K562 (cell line): ENCODE measurements at regions not wholly inside any gene's neighbourhood (a gene's known extent, or its start where the extent isn't known, plus 50 kb on each side); places are given as distances from the start of the nearest gene placed in this dataset.

ENCODE experiments used
- ATAC-seq: fragments of 200-7000 bp; cut with Tn5 transposase; 3 replicates; pipeline ENCODE4 v1.9.1; 2020; ENCODE audit warnings: moderate library complexity
- BruUV-seq: library from RNA; stranded (reverse); fragments of 400-500 nt; replicated peaks from 2 replicates; lab custom pipeline; 2021; lab: Mats Ljungman, UMichigan
- CTCF ChIA-PET: fragments of 300-600 bp; formaldehyde crosslinking; extraction: SDS; loops from one replicate; lab custom pipeline; 2021; ENCODE audit warnings: low intra/inter-chr PET ratio; lab: Yijun Ruan, JAX
- POLR2A ChIA-PET: fragments of 300-600, 350-650 bp; sonication (Branson Sonifier 250); formaldehyde crosslinking; extraction: SDS; loops from one replicate; lab custom pipeline; 2021; ENCODE audit warnings: antibody characterized with exemption, inconsistent platforms; lab: Yijun Ruan, JAX
- DNase-seq, 4 experiments: peaks; one replicate each; pipeline versions ENCODE4 v3.0.0 to v3.0.0-alpha.2; 2011 to 2018; ENCODE audit warnings: low spot score in 3 of 4, mixed read lengths in 3 of 4; ENCODE audit errors: extremely low read depth in 1 of 4
- FAIRE-seq: peaks from 2 replicates; lab custom pipeline; 2011; peaks lifted over from hg19 to GRCh38; lab: Jason Lieb, UNC
- H2AFZ ChIP-seq: 2 replicates; pipeline ENCODE4 v1.6.0; 2011; ENCODE audit warnings: low read depth, low read length, control low read depth, inconsistent platforms
- H3K27ac ChIP-seq: fragments of 200-600 bp; 3 replicates; pipeline ENCODE4 v1.8.0; 2011; ENCODE audit warnings: low read depth, mild to moderate bottlenecking, control low read depth, inconsistent platforms, low read length, moderate library complexity, mixed read lengths; ENCODE audit errors: extremely low read depth
- H3K27me3 ChIP-seq, 2 experiments: fragments of 300-600 bp in 1 of 2; 2 replicates in 1 of 2; 3 replicates in 1 of 2; pipeline versions ENCODE4 v1.6.0 to v1.8.0; 2011; ENCODE audit warnings: inconsistent platforms in 2 of 2, low read length in 2 of 2, mild to moderate bottlenecking in 1 of 2, mixed read lengths in 1 of 2, moderate library complexity in 1 of 2; ENCODE audit not compliant: control insufficient read depth in 2 of 2, insufficient read depth in 2 of 2
- H3K36me3 ChIP-seq: fragments of 300-600 bp; 3 replicates; pipeline ENCODE4 v1.8.0; 2011; ENCODE audit warnings: mild to moderate bottlenecking, low read length, inconsistent platforms; ENCODE audit not compliant: control insufficient read depth, insufficient read depth
- H3K4me1 ChIP-seq, 2 experiments: fragments of 200-600 bp in 1 of 2; replicated peaks in 1 of 2; 2 replicates in 1 of 2; 3 replicates in 1 of 2; pipeline versions ENCODE4 v1.5.1 to v1.8.0; 2011; ENCODE audit warnings: inconsistent platforms in 2 of 2, low read length in 2 of 2, mild to moderate bottlenecking in 1 of 2, mixed read lengths in 1 of 2, moderate library complexity in 1 of 2; ENCODE audit not compliant: control insufficient read depth in 2 of 2, insufficient read depth in 2 of 2
- H3K4me2 ChIP-seq: 2 replicates; pipeline ENCODE4 v1.6.1; 2011; ENCODE audit warnings: low read length, control low read depth, inconsistent platforms, mixed read lengths; ENCODE audit not compliant: insufficient read depth
- H3K4me3 ChIP-seq: fragments of 200-600 bp; sonication (generic), shearing (Covaris generic); 2 replicates; pipeline ENCODE4 v1.5.1; 2016; ENCODE audit warnings: control low read depth, inconsistent platforms
- H3K79me2 ChIP-seq: fragments of 200-600 bp; 3 replicates; pipeline ENCODE4 v1.8.0; 2011; ENCODE audit warnings: low read length, inconsistent platforms; ENCODE audit not compliant: control insufficient read depth, insufficient read depth
- H3K9ac ChIP-seq, 2 experiments: 2 replicates each; pipeline versions ENCODE4 v1.6.0 to v1.6.1; 2011; ENCODE audit warnings: low read depth in 2 of 2, low read length in 2 of 2, control low read depth in 1 of 2, inconsistent platforms in 1 of 2, mild to moderate bottlenecking in 1 of 2, mixed read lengths in 1 of 2; ENCODE audit not compliant: insufficient read depth in 1 of 2
- H3K9me1 ChIP-seq: one replicate; pipeline ENCODE4 v1.6.0; 2011; ENCODE audit warnings: inconsistent platforms, mild to moderate bottlenecking, low read length, moderate library complexity; ENCODE audit not compliant: control insufficient read depth, insufficient read depth
- H3K9me3 ChIP-seq: replicated peaks from 2 replicates; pipeline ENCODE4 v1.5.1; 2011; ENCODE audit warnings: low read depth, low read length, inconsistent platforms; ENCODE audit not compliant: control insufficient read depth, insufficient read depth
- H4K20me1 ChIP-seq: replicated peaks from 2 replicates; pipeline ENCODE4 v1.6.1; 2011; ENCODE audit warnings: low read length, inconsistent platforms, mixed read lengths; ENCODE audit not compliant: control insufficient read depth, insufficient read depth
- BCL6 ChIP-seq: fragments of 250-450 bp; sonication (Bioruptor Pico); IDR thresholded peaks from 2 replicates; pipeline ENCODE4 v1.4.0; 2020
- GATAD2B ChIP-seq: fragments of 450-650 bp; IDR thresholded peaks from 2 replicates; pipeline ENCODE4 v1.6.1; 2017; ENCODE audit warnings: mild to moderate bottlenecking, borderline replicate concordance
- HNRNPH1 ChIP-seq: fragments of 200-400 bp; formaldehyde crosslinking; optimal IDR thresholded peaks from 2 replicates; pipeline ENCODE3; 2017; ENCODE audit warnings: low read depth, mild to moderate bottlenecking, low read length, moderate library complexity
- KAT2B ChIP-seq: IDR thresholded peaks from one replicate; pipeline ENCODE4 v1.6.1; 2012; ENCODE audit warnings: low read depth, mild to moderate bottlenecking, control low read depth, inconsistent platforms, low read length, moderate library complexity
- NFE2L1 ChIP-seq: fragments of 450-650 bp; IDR thresholded peaks from 2 replicates; pipeline ENCODE4 v1.6.1; 2016; ENCODE audit warnings: missing genetic modification characterization, low read depth, mild to moderate bottlenecking, missing compliant biosample characterization, moderate library complexity, borderline replicate concordance
- RHOXF2B ChIP-seq: fragments of 250-450 bp; sonication (Bioruptor Pico); conservative IDR thresholded peaks from 2 replicates; pipeline ENCODE4 v1.5.1; 2021
- RNF2 ChIP-seq: sonication (generic); IDR thresholded peaks from 2 replicates; pipeline ENCODE4 v1.6.1; 2016
- ZC3H11A ChIP-seq: IDR thresholded peaks from 2 replicates; pipeline ENCODE4 v1.6.1; 2012; ENCODE audit warnings: low read depth, low read length, improper control_type of control experiment
- WGBS: fragments of 100-300 bp; shearing (Covaris generic); methylation state at CpG from one replicate; pipeline ENCODE4 v1.1.6; 2016; ENCODE audit warnings: low coverage, mixed read lengths; ENCODE audit not compliant: insufficient coverage; ENCODE audit errors: missing lambda C conversion rate; 5-methylcytosine and 5-hydroxymethylcytosine counted together
- in situ Hi-C: fragments of 300-500 bp; cut with MboI; formaldehyde crosslinking; loops from 4 replicates; pipeline ENCODE4 v1.15.0; 2018; ENCODE audit warnings: inconsistent platforms, mixed read lengths
- intact Hi-C: fragments of 100-400 bp; cut with micrococcal nuclease; formaldehyde crosslinking; loops from 2 replicates; pipeline ENCODE4 v1.14.2; 2022
- TF ChIP-seq, protein P1 (sequence below): fragments of 250-450 bp; sonication (Bioruptor Pico); IDR thresholded peaks from 2 replicates; pipeline ENCODE4 v1.4.0; 2020; ENCODE audit warnings: mild to moderate bottlenecking, moderate library complexity
- TF ChIP-seq, protein P2 (sequence below): fragments of 450-650 bp; IDR thresholded peaks from 2 replicates; pipeline ENCODE4 v1.6.1; 2016; ENCODE audit warnings: antibody characterized with exemption
- TF ChIP-seq, protein P3 (sequence below), 2 experiments: fragments of 450-650 bp; conservative IDR thresholded peaks; 2 replicates each; pipeline ENCODE4 v1.6.1; 2017; ENCODE audit warnings: mild to moderate bottlenecking in 2 of 2, moderate library complexity in 2 of 2

DNA sequence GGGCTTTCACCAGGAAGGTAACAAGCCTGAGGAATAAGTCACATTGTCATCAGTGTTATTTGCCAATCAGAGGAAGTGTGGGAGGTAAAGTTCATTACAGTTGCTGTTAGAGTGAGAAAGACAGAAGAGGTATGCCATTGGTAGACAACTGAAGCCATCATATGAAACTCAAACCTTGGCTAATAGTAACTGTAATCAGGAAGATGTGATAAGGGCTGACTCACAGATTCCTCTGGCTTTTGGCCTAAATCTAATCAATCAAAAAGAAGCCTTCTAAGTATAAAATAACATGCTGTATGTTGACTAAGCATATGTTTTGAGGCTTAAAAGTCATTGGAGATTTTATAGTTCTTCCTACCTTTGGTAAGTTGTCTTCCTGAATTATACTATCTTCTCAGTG lies 242.8 kb downstream of the PCDH7 start (continued):
- TF ChIP-seq, protein P1, sequence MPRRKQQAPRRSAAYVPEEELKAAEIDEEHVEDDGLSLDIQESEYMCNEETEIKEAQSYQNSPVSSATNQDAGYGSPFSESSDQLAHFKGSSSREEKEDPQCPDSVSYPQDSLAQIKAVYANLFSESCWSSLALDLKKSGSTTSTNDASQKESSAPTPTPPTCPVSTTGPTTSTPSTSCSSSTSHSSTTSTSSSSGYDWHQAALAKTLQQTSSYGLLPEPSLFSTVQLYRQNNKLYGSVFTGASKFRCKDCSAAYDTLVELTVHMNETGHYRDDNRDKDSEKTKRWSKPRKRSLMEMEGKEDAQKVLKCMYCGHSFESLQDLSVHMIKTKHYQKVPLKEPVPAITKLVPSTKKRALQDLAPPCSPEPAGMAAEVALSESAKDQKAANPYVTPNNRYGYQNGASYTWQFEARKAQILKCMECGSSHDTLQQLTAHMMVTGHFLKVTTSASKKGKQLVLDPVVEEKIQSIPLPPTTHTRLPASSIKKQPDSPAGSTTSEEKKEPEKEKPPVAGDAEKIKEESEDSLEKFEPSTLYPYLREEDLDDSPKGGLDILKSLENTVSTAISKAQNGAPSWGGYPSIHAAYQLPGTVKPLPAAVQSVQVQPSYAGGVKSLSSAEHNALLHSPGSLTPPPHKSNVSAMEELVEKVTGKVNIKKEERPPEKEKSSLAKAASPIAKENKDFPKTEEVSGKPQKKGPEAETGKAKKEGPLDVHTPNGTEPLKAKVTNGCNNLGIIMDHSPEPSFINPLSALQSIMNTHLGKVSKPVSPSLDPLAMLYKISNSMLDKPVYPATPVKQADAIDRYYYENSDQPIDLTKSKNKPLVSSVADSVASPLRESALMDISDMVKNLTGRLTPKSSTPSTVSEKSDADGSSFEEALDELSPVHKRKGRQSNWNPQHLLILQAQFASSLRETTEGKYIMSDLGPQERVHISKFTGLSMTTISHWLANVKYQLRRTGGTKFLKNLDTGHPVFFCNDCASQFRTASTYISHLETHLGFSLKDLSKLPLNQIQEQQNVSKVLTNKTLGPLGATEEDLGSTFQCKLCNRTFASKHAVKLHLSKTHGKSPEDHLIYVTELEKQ (CRISPR knock-in tag): no peak

DNA sequence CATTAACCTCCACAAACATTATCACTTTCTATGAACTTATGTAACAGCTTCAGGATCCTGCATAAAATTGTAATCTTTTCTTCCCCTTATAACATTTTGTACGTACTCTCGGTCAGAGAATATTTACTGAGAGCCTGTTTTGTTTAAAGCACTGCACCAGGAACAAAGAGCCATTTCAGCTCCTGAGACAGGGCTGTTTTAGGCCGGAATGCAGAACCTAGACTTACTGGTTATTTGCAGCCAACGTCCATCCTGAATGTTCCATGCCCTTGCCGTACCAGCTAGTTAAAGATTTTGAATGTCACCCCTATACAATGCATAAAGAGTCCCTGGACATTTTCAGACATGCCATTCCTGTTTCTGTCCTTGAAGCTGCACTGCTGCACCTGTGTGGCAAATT lies 248.8 kb downstream of the PCDH7 start:
- no peak overlapping the region for H3K9ac ChIP-seq
- WGBS: 0% methylated on average over 5 of the region's 5 CpGs
- FAIRE-seq (no peak), ATAC-seq (no peak), DNase-seq (no peak)
- no peaks in the 10 kb centered on the region for H3K4me1 ChIP-seq
- TF ChIP-seq KAT2B (no peak), GATAD2B (no peak), RHOXF2B (CRISPR knock-in tag) (no peak), BCL6 (CRISPR knock-in tag) (no peak), ZC3H11A (no peak), NFE2L1 (tag) (no peak), RNF2 (no peak), HNRNPH1 (no peak)
- TF ChIP-seq, protein P2, sequence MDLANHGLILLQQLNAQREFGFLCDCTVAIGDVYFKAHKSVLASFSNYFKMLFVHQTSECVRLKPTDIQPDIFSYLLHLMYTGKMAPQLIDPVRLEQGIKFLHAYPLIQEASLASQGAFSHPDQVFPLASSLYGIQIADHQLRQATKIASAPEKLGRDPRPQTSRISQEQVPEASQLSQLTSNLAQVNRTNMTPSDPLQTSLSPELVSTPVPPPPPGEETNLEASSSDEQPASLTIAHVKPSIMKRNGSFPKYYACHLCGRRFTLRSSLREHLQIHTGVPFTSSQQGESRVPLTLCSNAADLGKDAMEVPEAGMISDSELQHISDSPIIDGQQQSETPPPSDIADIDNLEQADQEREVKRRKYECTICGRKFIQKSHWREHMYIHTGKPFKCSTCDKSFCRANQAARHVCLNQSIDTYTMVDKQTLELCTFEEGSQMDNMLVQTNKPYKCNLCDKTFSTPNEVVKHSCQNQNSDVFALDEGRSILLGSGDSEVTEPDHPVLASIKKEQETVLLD: no peak
- TF ChIP-seq, protein P3, sequence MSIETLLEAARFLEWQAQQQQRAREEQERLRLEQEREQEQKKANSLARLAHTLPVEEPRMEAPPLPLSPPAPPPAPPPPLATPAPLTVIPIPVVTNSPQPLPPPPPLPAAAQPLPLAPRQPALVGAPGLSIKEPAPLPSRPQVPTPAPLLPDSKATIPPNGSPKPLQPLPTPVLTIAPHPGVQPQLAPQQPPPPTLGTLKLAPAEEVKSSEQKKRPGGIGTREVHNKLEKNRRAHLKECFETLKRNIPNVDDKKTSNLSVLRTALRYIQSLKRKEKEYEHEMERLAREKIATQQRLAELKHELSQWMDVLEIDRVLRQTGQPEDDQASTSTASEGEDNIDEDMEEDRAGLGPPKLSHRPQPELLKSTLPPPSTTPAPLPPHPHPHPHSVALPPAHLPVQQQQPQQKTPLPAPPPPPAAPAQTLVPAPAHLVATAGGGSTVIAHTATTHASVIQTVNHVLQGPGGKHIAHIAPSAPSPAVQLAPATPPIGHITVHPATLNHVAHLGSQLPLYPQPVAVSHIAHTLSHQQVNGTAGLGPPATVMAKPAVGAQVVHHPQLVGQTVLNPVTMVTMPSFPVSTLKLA (conservative IDR thresholded peaks at IDR 0.05): no peak
- no peaks in the 10 kb centered on the region for H3K27me3 ChIP-seq
- no peak overlapping the region for H3K4me3 ChIP-seq
- ChIA-PET CTCF (interaction anchor here (0.5 kb wide), 1 partner anchor 228 kb away, joined by 3 read pairs; no protein-coding TSS in a partner anchor), POLR2A (no interaction called here)
- H3K9me3 ChIP-seq: no peaks in the 10 kb centered on the region
- no TSS peak for BruUV-seq
- intact Hi-C loops: no loop called here
- in situ Hi-C loops: no loop called here
- no peaks in the 10 kb centered on the region for H3K79me2 ChIP-seq
- no peaks in the 10 kb centered on the region for H3K36me3 ChIP-seq
- no peaks in the 10 kb centered on the region for H4K20me1 ChIP-seq
- no peak overlapping the region for H3K27ac ChIP-seq
- no peak overlapping the region for H3K4me2 ChIP-seq
- H3K9me1 ChIP-seq: no peaks in the 10 kb centered on the region
- H2AFZ ChIP-seq: no peak overlapping the region
